SK-N-SH (cell line): ENCODE measurements at regions not wholly inside any gene's neighbourhood (a gene's known extent, or its start where the extent isn't known, plus 50 kb on each side); places are given as distances from the start of the nearest gene placed in this dataset.

Experiments
- CTCF ChIA-PET: fragments of 300-600, 350-600 bp; formaldehyde crosslinking; extraction: SDS; loops from one replicate; lab custom pipeline; 2021; lab: Yijun Ruan, JAX
- POLR2A ChIA-PET: fragments of 350-600 bp; sonication (Branson Sonifier 250); formaldehyde crosslinking; extraction: SDS; loops from one replicate; lab custom pipeline; 2020; ENCODE audit warnings: antibody characterized with exemption, inconsistent platforms; lab: Yijun Ruan, JAX
- DNase-seq: peaks from one replicate; pipeline ENCODE4 v3.0.0; 2012
- H2AFZ ChIP-seq: fragments of 200-600 bp; sonication (generic); 2 replicates; pipeline ENCODE4 v1.8.1; 2016; ENCODE audit warnings: antibody characterized with exemption, mild to moderate bottlenecking, low read depth
- H3F3A ChIP-seq: fragments of 200-600 bp; sonication (generic); replicated peaks from 2 replicates; pipeline ENCODE3; 2016; ENCODE audit warnings: antibody characterized with exemption, mild to moderate bottlenecking; ENCODE audit not compliant: insufficient read depth
- H3K27ac ChIP-seq, 2 experiments: fragments of 200-500 bp in 1 of 2; fragments of 200-600 bp in 1 of 2; sonication (Bioruptor generic) in 1 of 2; sonication (generic), shearing (Covaris generic) in 1 of 2; 2 replicates each; pipeline versions ENCODE4 v1.5.1 to v1.6.1; 2014 to 2016; ENCODE audit warnings: low read depth in 2 of 2, inconsistent platforms in 1 of 2, low read length in 1 of 2, mild to moderate bottlenecking in 1 of 2, mixed read lengths in 1 of 2
- H3K27me3 ChIP-seq: fragments of 200-600 bp; sonication (generic), shearing (Covaris generic); 2 replicates; pipeline ENCODE4 v1.6.1; 2016; ENCODE audit warnings: mixed run types; ENCODE audit not compliant: insufficient read depth
- H3K36me3 ChIP-seq, 2 experiments: fragments of 200-500 bp in 1 of 2; fragments of 200-600 bp in 1 of 2; sonication (Bioruptor generic) in 1 of 2; sonication (generic) in 1 of 2; replicated peaks in 1 of 2; 2 replicates each; pipeline versions ENCODE3 to v1.5.1; 2014 to 2016; ENCODE audit warnings: low read length in 1 of 2, mild to moderate bottlenecking in 1 of 2; ENCODE audit not compliant: insufficient read depth in 2 of 2, control insufficient read depth in 1 of 2
- H3K4me1 ChIP-seq, 2 experiments: fragments of 200-500 bp in 1 of 2; fragments of 200-600 bp in 1 of 2; sonication (Bioruptor generic) in 1 of 2; sonication (generic), shearing (Covaris generic) in 1 of 2; 2 replicates each; pipeline versions ENCODE4 v1.5.1 to v1.6.1; 2014 to 2016; ENCODE audit warnings: low read depth in 1 of 2, low read length in 1 of 2, mixed run types in 1 of 2; ENCODE audit not compliant: insufficient read depth in 2 of 2, control insufficient read depth in 1 of 2
- H3K4me2 ChIP-seq: fragments of 200-600 bp; sonication (generic), shearing (Covaris generic); 2 replicates; pipeline ENCODE4 v1.6.1; 2017; ENCODE audit warnings: mixed run types
- H3K4me3 ChIP-seq, 2 experiments: fragments of 200-500 bp in 1 of 2; fragments of 200-600 bp in 1 of 2; sonication (Bioruptor generic) in 1 of 2; sonication (generic), shearing (Covaris generic) in 1 of 2; 2 replicates each; pipeline versions ENCODE4 v1.5.1 to v1.8.1; 2014 to 2016; ENCODE audit warnings: low read depth in 2 of 2, inconsistent platforms in 1 of 2, low read length in 1 of 2, mild to moderate bottlenecking in 1 of 2, mixed read lengths in 1 of 2, moderate library complexity in 1 of 2
- H3K79me2 ChIP-seq: fragments of 200-600 bp; sonication (generic); 2 replicates; pipeline ENCODE4 v1.8.1; 2017; ENCODE audit warnings: mild to moderate bottlenecking; ENCODE audit not compliant: insufficient read depth
- H3K9ac ChIP-seq: fragments of 200-600 bp; sonication (generic); 2 replicates; pipeline ENCODE4 v1.6.1; 2017; ENCODE audit warnings: mixed run types
- H3K9me2 ChIP-seq: fragments of 200-600 bp; sonication (generic); 2 replicates; pipeline ENCODE4 v1.6.1; 2017; ENCODE audit warnings: mixed run types
- H3K9me3 ChIP-seq: fragments of 200-600 bp; sonication (generic); 2 replicates; pipeline ENCODE4 v1.6.1; 2017; ENCODE audit warnings: mixed run types, mild to moderate bottlenecking, moderate library complexity
- H4K20me1 ChIP-seq: fragments of 200-600 bp; sonication (generic); 2 replicates; pipeline ENCODE4 v1.6.1; 2017; ENCODE audit warnings: mild to moderate bottlenecking, mixed run types; ENCODE audit not compliant: insufficient read depth
- CTCF ChIP-seq: fragments of 200-600 bp; sonication (generic); IDR thresholded peaks from 2 replicates; pipeline ENCODE4 v1.6.1; 2017; ENCODE audit warnings: antibody characterized with exemption, mild to moderate bottlenecking, moderate library complexity
- EZH2phosphoT487 ChIP-seq: fragments of 200-600 bp; sonication (generic); IDR thresholded peaks from 2 replicates; pipeline ENCODE4 v1.6.1; 2017; ENCODE audit warnings: low read depth, mixed run types, mild to moderate bottlenecking, antibody characterized with exemption, moderate library complexity, borderline replicate concordance
- GABPA ChIP-seq: IDR thresholded peaks from 2 replicates; pipeline ENCODE4 v1.4.0; 2012; ENCODE audit warnings: low read depth, mild to moderate bottlenecking
- GATA2 ChIP-seq: sonication (generic); formaldehyde crosslinking; IDR thresholded peaks from 2 replicates; pipeline ENCODE4 v1.5.0; 2020; ENCODE audit warnings: mild to moderate bottlenecking, missing genetic modification reagents
- IRF3 ChIP-seq: fragments of 150-350 bp; IDR thresholded peaks from 2 replicates; pipeline ENCODE4 v1.6.1; 2016; ENCODE audit warnings: mild to moderate bottlenecking, low read depth, low read length
- MEF2A ChIP-seq: IDR thresholded peaks from 2 replicates; pipeline ENCODE4 v1.4.0; 2012; ENCODE audit warnings: low read depth, borderline replicate concordance
- NFIC ChIP-seq: IDR thresholded peaks from 2 replicates; pipeline ENCODE4 v1.4.0; 2012; ENCODE audit warnings: borderline replicate concordance
- RXRA ChIP-seq: IDR thresholded peaks from 2 replicates; pipeline ENCODE4 v1.4.0; 2012; ENCODE audit warnings: low read depth, mild to moderate bottlenecking, borderline replicate concordance
- SMC3 ChIP-seq: IDR thresholded peaks from 2 replicates; pipeline ENCODE4 v1.6.1; 2012; ENCODE audit warnings: low read depth, low read length, improper control_type of control experiment
- YY1 ChIP-seq: IDR thresholded peaks from 2 replicates; pipeline ENCODE4 v1.4.0; 2012; ENCODE audit warnings: low read depth, mild to moderate bottlenecking
- WGBS: methylation state at CpG from one replicate; pipeline ENCODE4 v1.1.6; 2017; ENCODE audit warnings: low lambda C conversion rate; 5-methylcytosine and 5-hydroxymethylcytosine counted together
- TF ChIP-seq, protein P1 (sequence below): IDR thresholded peaks from 2 replicates; pipeline ENCODE4; 2012
- TF ChIP-seq, protein P2 (sequence below): IDR thresholded peaks from 2 replicates; pipeline ENCODE4 v1.4.0; 2012; ENCODE audit warnings: low read depth, borderline replicate concordance
- TF ChIP-seq, protein P3 (sequence below): IDR thresholded peaks from 2 replicates; pipeline ENCODE4 v1.4.0; 2012; ENCODE audit warnings: low read depth

DNA sequence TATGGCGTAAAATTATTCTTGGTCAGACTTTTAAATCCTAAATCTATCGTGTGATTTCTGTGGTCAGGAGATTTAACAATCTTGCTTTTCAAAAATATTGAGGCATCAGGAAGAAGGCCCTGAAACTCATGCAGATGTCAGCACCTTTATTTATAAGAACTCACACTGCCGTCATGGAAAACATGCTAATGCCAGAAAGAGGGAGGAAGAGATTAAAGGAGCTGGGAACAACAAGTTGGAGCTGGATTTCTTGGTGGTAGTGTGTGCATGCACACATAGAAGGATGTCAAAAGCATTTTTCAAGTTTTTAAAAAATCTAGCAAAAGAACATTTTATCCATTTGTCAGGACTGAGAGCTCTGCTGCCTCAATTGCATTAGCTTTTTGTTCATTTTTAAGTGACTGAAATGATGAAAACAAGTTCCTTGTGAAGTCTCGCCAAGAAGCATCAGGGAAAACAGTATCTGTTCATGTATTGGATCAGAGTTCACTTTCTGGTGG is 342.5 kb downstream of the SPRY2 start:
- H3K9ac ChIP-seq: no peak overlapping the region
- no peaks in the 10 kb centered on the region for H3K79me2 ChIP-seq
- H3K27ac ChIP-seq: peak overlapping the region in 1 of 2 experiments; percentile 95; a peak in 1 of 4 replicates
- H3K27me3 ChIP-seq: no peaks in the 10 kb centered on the region
- no peaks in the 10 kb centered on the region for H3K9me3 ChIP-seq
- no peaks in the 10 kb centered on the region for H4K20me1 ChIP-seq
- DNase-seq: no peak
- no peak overlapping the region for H3K4me2 ChIP-seq
- H2AFZ ChIP-seq: no peak overlapping the region
- TF ChIP-seq GATA2 (CRISPR knock-in tag): no peak
- no peak for TF ChIP-seq MEF2A
- TF ChIP-seq, protein P1, sequence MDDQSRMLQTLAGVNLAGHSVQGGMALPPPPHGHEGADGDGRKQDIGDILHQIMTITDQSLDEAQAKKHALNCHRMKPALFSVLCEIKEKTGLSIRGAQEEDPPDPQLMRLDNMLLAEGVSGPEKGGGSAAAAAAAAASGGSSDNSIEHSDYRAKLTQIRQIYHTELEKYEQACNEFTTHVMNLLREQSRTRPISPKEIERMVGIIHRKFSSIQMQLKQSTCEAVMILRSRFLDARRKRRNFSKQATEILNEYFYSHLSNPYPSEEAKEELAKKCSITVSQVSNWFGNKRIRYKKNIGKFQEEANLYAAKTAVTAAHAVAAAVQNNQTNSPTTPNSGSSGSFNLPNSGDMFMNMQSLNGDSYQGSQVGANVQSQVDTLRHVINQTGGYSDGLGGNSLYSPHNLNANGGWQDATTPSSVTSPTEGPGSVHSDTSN: no peak
- no peak for TF ChIP-seq SMC3
- no peak for TF ChIP-seq RXRA
- no peak for TF ChIP-seq IRF3
- TF ChIP-seq NFIC: no peak
- TF ChIP-seq, all 33 proteins: peak for 0
- ChIA-PET CTCF (interaction anchor here (1.1 kb wide), 1 partner anchor 11 kb away, joined by 4 read pairs; no protein-coding TSS in a partner anchor), POLR2A (no interaction called here)
- Histone ChIP-seq H3K4me3 (no peak overlapping the region), H3K36me3 (no peaks in the 10 kb centered on the region), H3F3A (peaks cover 34% of the 10 kb centered on the region), H3K9me2 (no peaks in the 10 kb centered on the region), H3K4me1 (peaks cover 12 to 29% of the 10 kb centered on the region in 2 experiments)
- 93% methylated on average over 4 of the region's 4 CpGs for WGBS

DNA sequence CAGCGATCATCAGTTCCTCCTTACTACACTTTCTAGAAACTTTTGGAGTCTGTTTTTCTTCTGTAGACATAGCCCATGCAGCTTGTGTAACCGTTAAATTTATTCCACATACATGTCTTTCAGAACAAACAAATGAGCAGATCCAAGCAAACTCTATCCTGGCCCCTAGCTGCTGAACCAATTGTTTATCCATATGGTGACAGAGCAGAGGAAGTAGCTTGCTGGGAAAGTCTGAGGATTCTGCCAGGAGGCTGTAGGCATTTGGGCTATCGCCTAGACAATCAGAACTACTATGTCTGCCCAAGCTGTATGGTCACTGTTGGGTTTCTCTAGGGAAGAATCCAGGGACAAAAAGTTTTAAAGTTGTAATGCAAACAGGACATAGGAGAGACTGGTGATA is 343.7 kb downstream of the SPRY2 start:
- no peaks in the 10 kb centered on the region for H3K27me3 ChIP-seq
- H3K4me3 ChIP-seq: no peak overlapping the region
- peaks cover 29% of the 10 kb centered on the region for H3F3A ChIP-seq
- no peak overlapping the region for H3K27ac ChIP-seq
- no peak overlapping the region for H3K9ac ChIP-seq
- CTCF ChIA-PET: no interaction called here
- no peak for DNase-seq
- peaks cover 8 to 24% of the 10 kb centered on the region in 2 experiments for H3K4me1 ChIP-seq
- WGBS: 57% methylated on average over 3 of the region's 3 CpGs
- POLR2A ChIA-PET: no interaction called here
- H3K9me2 ChIP-seq: no peaks in the 10 kb centered on the region
- no peak overlapping the region for H3K4me2 ChIP-seq
- H3K79me2 ChIP-seq: no peaks in the 10 kb centered on the region
- no peaks in the 10 kb centered on the region for H3K9me3 ChIP-seq
- H3K36me3 ChIP-seq: no peaks in the 10 kb centered on the region
- no peak overlapping the region for H2AFZ ChIP-seq
- TF ChIP-seq MEF2A (no peak), YY1 (no peak), GABPA (no peak), CTCF (no peak), EZH2phosphoT487 (no peak)
- TF ChIP-seq, protein P2, sequence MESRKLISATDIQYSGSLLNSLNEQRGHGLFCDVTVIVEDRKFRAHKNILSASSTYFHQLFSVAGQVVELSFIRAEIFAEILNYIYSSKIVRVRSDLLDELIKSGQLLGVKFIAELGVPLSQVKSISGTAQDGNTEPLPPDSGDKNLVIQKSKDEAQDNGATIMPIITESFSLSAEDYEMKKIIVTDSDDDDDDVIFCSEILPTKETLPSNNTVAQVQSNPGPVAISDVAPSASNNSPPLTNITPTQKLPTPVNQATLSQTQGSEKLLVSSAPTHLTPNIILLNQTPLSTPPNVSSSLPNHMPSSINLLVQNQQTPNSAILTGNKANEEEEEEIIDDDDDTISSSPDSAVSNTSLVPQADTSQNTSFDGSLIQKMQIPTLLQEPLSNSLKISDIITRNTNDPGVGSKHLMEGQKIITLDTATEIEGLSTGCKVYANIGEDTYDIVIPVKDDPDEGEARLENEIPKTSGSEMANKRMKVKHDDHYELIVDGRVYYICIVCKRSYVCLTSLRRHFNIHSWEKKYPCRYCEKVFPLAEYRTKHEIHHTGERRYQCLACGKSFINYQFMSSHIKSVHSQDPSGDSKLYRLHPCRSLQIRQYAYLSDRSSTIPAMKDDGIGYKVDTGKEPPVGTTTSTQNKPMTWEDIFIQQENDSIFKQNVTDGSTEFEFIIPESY: no peak
- TF ChIP-seq, protein P3, sequence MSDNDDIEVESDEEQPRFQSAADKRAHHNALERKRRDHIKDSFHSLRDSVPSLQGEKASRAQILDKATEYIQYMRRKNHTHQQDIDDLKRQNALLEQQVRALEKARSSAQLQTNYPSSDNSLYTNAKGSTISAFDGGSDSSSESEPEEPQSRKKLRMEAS: no peak
- H4K20me1 ChIP-seq: no peaks in the 10 kb centered on the region
